GM03348 (cell line): ENCODE measurements at regions not wholly inside any gene's neighbourhood (a gene's known extent, or its start where the extent isn't known, plus 50 kb on each side); places are given as distances from the start of the nearest gene placed in this dataset.

ENCODE experiments used
- DNase-seq: peaks from one replicate; pipeline ENCODE4 v3.0.0; 2012; ENCODE audit warnings: low spot score

DNA sequence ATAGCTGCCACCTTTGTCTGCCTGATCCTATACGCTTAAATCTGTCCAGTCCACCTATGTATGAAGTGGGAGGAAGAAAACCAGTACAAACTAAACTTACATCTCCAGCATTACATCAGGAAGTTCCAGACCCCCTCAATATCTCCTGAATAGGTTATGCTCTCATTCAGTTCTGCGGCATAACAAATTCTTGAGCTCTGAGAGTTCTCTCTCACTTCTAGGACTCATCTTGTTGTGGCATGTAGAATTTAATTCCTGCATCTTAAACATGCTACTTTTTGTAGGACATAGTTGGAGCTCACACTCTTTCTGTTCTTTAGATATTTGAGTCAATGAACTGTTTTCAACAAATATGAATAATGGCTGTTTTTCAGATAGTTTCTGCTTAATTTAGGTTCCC is 662.5 kb downstream of the CDH11 start:
- no peak for DNase-seq

DNA sequence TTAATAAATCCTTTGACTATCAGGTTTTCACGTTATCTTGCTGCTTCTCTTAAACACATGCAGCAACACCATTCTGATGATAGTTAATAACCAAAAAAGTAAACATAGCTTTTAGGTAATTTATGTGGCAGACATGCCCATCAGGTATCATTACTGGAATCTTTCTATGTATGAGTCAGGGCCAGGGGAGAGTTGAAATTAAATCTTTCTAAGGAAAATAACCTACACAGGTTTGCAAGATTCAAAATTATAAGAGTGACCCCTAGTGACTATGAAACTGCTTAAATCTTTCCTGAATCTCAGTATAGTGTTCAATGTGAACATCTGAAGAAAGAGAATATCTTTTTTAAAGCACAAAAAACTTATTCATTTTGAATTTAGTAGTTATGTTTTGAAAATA is 666.6 kb downstream of the CDH11 start:
- DNase-seq = peak; percentile 24

DNA sequence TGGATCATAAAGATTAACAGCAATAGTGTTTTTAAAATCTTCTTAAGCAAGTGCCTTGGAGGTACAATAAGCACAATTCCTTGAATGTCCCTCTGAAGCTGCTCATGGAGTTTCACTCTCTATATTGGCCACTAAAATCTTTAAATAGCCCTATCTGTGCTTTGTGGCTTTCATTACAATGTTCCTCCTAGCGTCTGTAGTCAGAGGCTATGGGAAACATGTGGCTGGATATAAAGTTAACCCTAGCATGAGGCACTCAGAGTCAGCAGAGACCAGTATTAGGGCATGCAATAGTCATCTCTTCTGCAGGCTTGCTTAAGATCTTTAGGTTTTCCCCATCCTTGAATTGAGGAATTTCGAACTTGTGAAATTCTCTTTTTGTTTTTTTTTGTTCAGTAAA is 668.2 kb downstream of the CDH11 start:
- DNase-seq = no peak

DNA sequence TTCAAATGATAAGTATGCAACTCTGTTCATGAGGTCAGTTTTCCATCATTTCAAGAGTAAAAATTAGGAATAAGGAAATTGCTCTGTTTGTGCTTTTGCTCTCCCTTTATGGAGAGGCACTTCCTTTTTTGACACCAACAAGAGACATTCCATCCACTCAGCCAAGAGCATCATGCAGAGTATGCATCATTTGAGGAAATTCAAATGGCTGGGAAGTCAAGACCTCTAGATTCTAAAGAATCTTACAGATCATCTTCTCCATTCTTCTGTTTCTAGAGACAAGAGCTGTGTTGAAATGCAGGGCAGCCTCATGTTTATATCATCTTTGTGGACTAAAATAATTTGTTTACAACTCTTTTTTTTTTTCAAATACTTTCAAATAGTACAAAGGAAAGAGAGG is 669.4 kb downstream of the CDH11 start:
- DNase-seq = no peak

DNA sequence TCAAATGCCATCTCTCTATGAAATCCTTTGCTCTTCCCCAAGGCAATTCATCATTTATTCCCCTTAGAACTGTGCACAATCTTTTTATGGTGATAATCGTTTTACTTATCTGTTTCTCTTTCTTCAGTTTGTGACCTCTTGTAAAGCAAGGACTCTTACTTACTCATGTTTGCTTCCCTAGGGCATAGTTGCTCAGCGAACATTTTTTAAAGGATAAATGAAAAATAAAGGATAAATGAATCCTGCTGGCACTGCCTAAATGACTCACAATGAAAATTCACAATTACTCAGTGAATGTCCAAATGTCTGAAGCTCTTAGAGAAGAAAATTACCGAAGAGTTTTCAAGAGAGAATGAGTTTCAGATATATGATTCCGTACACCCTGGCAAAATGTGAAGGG is 671.7 kb downstream of the CDH11 start:
- DNase-seq = peak; percentile 20

DNA sequence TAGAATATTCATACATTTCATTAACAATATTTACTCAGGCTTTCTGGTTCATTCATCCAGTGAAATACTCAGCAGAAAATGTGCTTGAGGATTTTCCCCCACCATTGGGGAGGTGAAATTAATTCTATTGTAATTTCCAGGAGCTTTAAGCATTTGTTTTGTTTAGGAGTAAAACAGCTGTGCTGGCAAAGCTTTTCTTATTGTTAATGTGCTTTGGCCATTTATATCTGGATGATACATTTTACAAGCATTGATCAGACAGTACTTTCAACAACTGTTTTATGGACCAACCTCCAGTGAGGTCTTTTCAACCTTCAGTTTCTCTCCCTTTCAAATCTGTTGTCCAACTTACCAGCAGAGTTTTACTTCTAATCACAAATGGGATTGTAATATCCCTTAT is 672.4 kb downstream of the CDH11 start:
- DNase-seq = no peak

DNA sequence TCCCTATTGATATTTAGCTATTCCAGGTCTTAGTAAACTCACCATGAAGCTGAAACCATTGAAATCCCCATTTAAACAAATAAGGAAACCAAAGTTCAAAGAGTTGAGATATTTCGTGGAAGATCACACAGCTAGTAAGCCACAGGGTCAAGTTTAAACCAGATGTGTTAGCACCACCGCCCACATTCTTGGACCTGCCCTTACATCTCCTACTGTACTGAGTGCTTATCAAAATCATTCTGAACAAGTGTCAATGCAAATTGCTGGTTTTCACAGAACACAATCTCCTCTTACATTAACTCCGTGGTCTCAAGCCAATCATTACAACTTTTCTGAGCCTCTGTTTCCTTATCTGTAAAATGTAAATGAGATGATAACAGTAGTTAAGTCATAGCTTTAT is 676.2 kb downstream of the CDH11 start:
- no peak for DNase-seq

DNA sequence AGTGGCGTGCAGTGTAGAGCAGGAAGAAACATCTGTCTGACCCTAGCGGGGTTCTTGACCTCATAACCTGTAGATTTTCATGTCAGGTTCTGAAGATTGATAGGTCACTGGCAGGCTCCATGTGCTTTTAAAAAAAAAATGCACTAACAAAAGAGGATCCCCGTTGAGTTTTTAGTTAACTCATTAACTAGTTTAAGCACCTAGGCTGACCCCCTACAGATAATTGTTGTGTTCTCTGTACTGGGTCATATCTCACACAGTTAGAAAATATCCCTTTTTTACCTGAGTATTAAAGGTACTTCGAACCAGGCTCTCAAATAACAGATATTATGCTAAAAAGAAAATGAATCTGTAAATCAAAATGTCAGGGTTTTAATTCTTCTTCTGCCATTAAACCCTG is 676.6 kb downstream of the CDH11 start:
- no peak for DNase-seq

DNA sequence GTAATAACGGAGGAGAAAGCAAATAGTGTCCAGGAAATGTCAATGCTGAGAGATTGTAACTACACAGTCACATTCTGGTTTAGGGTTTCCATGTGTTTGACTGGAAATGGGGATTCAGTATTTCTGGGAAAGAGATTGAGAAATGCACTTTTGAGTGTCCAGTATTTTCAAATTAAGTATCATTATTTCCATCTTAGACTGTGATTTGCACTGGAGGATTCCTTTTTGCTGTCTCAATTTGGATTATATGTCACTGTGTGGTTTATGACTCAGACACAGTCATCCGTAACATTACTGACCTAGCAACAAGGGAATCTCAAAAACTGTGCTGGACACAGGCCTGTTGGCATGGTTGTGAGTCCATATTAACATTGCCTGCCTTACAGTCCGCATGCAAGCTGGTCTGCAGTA is 681.4 kb downstream of the CDH11 start:
- peak; percentile 77 for DNase-seq

DNA sequence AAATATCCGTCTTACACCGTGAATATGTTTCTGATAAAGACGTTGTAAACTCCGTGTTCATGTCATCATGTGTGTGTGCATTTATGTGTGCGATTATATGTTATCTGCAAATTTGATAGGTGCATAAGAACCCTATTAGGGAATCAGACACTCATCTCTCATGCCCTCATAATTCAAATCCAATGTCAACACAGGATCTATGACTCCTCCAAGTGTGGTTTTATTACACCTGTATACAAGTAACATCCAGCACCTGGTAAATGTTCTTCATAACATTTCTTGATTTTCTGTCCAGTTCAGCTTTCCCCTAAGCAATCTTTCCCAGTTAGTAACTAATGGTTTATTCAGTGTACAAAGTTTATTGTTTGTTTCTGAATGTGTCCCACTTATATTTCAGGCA is 681.9 kb downstream of the CDH11 start:
- no peak for DNase-seq

DNA sequence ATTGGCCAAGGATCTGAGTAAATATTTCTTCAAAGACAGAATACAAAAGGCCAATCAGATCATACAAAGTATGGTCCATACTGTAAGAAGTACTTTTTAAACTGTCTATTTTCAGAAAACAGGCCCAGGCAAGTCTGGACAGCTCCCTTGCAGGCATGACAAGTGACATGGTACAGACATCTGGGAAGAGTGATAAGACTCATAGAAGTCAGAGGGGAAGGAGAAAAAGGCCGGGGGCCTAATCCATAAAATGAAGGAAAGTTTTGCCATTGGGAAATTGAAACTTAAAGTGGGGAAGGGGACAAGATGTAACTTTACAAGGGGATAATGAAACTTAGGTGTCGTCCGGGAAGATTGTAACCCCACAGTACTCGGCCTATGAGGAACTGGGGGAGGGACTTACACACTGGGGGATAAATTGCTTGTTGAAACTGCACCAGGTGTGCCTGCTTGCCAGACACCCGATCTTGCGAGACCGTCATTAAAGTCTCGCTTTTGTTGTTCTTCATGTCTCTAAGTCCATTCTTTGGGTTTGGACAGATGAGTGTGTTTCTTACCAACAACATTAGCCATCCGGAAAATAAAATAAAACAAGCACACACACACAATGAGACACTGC is 684.0 kb downstream of the CDH11 start:
- no peak for DNase-seq

DNA sequence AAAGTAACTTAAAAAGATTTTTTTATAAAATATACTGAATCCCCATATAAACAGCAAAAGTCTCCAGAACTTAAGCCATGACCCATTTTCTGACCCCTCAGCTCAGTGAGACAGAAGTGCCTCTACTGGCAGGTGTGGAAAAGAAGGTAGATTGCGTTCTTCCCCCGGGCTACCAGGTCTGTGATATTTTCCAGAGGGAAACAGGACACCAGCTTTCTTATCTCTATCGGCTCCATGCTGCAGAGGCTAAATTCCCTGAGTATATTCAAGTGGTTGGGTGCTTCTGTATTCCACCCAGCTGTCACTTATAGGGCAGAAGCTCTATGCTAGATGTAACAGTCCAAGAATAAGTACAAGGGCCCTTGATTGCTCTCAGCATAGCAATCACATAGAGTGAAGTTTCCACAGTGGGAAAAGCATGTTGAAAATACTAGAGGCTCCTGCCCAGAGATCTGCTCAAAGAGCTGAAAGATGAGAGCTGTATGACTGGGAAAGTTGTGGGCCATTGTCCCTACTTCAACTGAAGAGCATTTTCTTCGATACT is 687.3 kb downstream of the CDH11 start:
- DNase-seq = no peak

DNA sequence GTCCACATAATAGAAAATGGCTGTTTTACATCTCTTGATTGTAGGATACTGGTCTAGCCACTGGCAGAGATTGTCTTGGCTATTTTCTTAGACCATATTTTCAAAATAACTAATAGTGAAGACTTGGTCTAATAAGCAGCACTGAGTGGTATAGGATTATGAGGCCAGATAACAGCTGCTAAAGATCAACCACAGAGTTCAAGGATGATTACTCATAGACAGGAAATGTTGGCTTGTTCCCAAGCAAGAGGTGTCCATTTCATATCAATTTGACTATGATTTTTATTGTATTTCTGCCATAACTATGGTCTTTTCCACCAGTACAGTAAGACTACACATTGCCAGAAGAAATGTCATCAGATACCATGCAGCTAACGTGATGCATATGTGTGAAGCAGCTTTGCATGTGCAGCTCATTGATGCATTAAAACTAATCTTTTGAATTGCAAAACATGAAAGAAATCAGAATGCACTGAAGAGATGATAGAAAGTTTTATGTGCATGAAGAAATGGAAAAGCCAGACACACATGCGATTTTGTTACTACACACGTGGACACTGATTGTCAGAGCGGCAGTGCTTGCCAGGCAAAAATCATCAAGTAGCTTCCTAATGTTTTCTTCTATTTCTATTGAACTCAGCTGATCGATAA is 693.3 kb downstream of the CDH11 start:
- DNase-seq = peak; percentile 50

DNA sequence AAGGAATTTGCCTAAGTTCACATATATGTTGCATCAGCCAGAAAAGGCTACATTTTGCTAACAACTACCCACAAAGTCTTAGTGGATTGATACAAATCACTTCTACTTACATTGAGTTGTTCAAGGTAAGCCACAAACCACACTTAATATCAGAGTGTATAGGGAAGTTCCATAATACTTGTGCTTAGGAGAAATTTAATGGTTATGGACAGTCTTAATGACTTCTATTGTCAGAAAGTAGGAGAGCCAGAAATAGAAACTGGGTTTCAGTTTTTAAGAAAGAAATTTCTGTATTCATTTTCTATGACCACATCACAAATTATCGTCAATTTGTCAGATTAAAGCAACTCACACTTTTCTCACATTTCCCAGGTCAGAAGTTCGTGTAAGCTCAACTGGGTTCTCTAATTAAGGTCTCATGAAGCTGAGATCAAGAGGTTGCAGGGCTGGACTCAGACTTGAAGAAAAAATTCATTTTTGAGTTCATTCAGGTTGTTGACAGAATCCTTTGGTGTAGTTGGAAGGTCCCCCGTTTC is 695.7 kb downstream of the CDH11 start:
- no peak for DNase-seq

DNA sequence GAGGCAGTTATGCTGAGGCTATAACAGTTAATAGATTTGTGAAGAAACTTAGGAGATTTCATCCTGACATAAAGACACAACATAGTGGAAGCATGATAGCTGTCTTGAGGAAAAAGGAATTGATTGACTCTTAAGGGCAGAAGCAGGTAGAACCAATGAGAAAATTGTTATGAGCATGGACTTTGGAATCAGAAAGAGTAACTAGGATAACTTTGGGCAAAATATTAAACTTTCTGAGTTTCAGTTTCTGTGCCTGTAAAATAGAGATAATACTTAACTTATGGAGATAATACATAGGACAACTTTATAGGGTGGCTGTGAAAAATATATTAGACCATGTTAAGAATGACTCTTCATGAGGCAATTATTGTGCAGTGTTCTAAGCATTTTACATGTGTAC is 696.5 kb downstream of the CDH11 start:
- no peak for DNase-seq

DNA sequence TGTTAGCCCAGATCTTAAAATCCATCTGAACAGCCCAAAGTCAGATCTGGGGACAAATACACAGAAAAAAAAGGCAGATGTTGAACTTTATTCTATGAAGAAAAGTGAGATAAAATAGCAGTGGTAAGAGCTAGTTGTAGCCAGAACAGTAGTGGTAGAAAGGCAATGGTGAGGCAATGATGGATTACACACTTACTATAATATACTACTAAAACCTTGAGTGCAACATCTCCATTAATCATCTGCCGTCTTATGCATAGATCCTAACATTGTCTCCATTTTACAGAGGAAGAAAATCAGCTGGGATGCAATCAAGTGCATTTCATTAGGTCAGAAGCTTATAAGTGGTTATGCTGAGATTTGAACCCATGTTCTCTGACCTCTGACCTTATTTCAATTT is 699.6 kb downstream of the CDH11 start:
- DNase-seq = no peak

DNA sequence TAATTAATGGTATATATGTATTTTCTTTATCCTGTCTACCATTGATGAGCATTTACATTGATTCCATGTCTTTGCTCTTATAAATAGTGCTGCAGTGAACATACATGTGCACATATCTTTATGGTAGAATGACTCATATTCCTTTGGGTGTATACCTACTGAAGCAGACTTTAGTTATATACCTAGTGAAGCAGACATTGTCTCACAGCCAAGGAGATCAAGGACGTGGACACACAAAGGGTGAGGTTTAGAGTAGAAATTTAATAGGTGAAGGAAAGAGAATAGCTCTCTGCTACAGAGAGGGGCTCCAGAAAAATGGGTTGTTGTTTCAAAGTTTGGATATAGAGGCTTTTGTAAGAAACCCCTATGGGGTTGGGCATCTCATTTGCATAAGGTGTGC is 700.3 kb downstream of the CDH11 start:
- DNase-seq = no peak

DNA sequence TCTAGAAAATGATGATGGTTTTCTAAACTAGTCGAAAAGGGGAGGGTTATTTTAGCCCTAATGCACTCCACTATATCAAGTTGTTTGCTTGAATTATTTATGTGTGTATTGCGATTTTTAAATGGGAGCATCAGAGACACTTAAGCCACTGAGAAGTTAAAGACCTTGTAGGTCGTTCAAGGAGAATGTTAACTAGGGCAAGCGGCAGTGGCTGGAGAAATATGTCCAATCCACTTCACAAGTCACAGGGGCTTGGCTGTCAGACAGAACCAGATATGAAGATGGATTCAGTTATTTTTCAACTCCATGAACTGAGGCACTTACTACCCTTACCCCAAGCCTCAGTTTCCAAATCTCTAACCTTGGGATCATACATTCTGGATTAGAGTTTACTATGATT is 702.0 kb downstream of the CDH11 start:
- no peak for DNase-seq

DNA sequence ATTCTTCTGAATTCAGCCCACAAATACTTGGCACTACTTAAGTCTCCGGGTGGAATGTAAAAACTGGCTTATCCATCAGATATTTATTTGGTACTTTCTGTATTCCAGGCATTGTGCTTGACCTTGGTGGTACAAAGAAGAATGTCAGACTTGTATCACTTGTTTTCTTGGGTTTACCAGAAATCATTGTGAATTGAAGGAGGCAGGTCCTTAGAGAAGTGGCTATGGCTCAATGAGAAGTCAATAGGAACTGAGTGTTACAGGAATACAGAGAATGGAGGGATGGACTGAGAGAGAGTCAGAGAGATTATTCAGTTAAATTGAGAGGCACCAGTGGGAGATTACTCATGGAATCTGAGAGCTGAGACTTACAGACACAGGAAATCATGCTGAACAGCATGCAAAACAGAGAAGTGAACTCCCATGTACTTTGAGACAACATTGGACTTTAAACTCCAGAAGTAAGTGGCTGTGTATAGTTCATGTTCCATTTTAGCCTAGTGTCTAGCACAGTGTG is 704.1 kb downstream of the CDH11 start:
- peak; percentile 51 for DNase-seq

DNA sequence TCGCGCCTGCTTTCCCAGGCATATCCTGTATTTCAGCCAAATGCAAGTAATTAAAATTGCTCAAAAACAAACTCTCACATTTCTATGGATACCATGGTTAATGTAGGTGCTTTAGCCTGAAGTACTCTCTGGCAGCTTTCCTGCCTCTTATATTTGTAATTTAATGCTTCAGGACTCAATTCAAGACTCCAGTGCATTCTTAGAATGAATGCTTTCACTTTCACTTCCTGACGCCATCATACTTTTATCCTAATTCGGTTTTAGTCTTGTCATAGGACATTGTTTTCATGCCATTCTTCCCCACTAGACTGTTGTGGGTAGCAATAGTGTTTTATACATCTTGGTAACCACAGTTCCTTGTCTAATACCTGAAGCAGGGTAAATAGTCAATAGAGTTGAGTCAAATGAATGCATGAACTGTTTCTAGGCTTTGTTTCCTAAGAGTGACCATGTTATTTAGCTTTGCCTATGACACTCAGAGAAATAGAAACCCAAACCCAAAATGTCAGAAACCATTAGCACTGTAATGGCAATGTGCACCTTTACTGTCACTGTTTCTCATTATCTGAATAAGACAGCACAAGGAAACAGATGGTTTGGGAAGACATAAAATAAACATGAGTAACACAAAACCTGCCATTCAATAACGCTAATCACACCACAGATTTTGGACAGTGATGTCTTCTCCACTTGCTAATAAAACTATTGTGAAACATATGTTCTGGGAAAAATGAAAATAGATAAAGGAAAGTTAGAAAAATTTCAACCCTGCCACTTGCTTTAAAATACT is 705.5 kb downstream of the CDH11 start:
- DNase-seq = peak; percentile 24

DNA sequence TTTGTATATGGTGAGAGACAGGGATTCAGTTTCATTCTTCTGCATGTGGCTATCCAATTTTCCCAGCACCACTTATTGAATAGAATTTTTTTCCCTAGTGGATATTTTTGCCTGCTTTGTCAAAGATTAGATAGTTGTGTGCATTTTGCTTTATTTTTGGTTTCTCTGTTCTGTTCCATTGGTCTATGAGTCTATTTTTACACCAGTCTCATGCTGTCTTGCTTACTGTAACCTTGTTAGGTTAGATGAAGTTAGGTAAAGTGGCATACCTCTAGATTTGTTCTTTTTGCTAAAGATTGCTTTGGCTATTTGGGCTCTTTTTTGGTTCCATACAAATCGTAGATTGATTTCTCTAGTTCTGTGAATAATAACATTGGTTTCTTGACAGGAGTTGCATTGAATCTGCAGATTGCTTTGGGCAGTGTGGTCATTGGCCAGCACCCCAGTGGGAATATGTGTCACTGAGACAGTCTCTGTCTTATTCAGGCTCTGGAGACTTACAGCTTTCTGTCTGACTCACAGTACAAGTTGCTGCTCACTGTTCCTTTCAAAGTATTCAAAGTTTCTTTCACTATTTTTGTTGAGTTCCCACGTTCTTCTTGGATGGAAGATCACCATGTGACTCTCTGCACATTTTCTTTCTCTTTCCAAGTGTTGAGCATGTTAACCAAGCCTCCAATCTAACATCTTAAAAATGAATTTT is 709.1 kb downstream of the CDH11 start:
- peak; percentile 48 for DNase-seq

DNA sequence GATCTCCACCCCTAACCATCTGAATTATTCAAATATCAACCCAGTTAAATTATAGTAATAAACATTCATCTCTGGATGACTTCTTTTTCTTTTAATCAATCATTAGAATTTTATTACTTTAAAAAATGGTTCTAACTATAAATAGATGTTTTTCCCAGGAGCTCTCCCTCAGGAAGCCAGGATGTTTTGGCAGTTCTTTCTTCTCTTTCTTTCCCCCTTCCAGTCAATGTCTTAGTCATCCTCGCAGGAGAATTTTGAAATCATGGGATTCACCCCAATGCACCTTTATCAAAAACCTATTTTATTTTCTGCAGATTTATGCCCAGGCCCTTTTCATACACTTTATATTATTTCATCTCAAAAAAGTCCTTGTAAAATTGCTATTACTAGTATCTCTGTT is 711.6 kb downstream of the CDH11 start:
- no peak for DNase-seq
